ENCODE measurements at regions not wholly inside any gene's neighbourhood (a gene's known extent, or its start where the extent isn't known, plus 50 kb on each side); places are given as distances from the start of the nearest gene placed in this dataset.
"Not testable (repeated sequence)": the region's sequence is repeated elsewhere in the genome, so short reads cannot be mapped to it uniquely, and the experiment has no call there.

- Histone ChIP-seq H3K4me3 (no peak overlapping the region), H3K4me1 (no peaks in the 10 kb centered on the region), H3K27me3 (peaks cover 0 to 17% (median 0%) of the 10 kb centered on the region in 7 donors), H3K9me3 (peaks cover 0 to 6% (median 0%) of the 10 kb centered on the region in 11 donors), H3K27ac (peak overlapping the region in 2 of 10 donors; percentile 19 to 44), H3K36me3 (no peaks in the 10 kb centered on the region)
- intact Hi-C loops (cut with DNase I): no loop called here
- WGBS, 2 donors: 55 to 56% methylated on average over 8 of the region's 8 CpGs
- peak in 1 of 2 donors; percentile 8 for DNase-seq
- TF ChIP-seq CTCF (IDR thresholded peaks at IDR 0.05): no peak
- ATAC-seq: peak in 4 of 8 donors; percentile 29 to 70 (median 62)
These were observed 108.2 kb upstream of the MAGEE2 start for GRCh38 chrX:75893281-75893680.

- intact Hi-C loops (cut with DNase I): no loop called here
- no peaks in the 10 kb centered on the region for H3K36me3 ChIP-seq
- H3K4me1 ChIP-seq: no peaks in the 10 kb centered on the region
- no peak for TF ChIP-seq CTCF (IDR thresholded peaks at IDR 0.05)
- peaks cover 0 to 8% (median 0%) of the 10 kb centered on the region in 11 donors for H3K9me3 ChIP-seq
- H3K4me3 ChIP-seq: no peak overlapping the region
- DNase-seq: no peak
- no peak overlapping the region for H3K27ac ChIP-seq
- no peak for ATAC-seq
- peaks cover 0 to 18% (median 0%) of the 10 kb centered on the region in 7 donors for H3K27me3 ChIP-seq
- 79 to 82% methylated on average over 2 of the region's 2 CpGs for WGBS, 2 donors
These were observed 126.7 kb upstream of the MAGEE2 start for GRCh38 chrX:75911716-75912115.

- peaks cover 0 to 23% (median 0%) of the 10 kb centered on the region in 7 donors for H3K27me3 ChIP-seq
- no peak for DNase-seq
- TF ChIP-seq CTCF (IDR thresholded peaks at IDR 0.05): no peak
- no peaks in the 10 kb centered on the region for H3K36me3 ChIP-seq
- no peak for ATAC-seq
- H3K27ac ChIP-seq: no peak overlapping the region
- intact Hi-C loops (cut with DNase I): no loop called here
- no peaks in the 10 kb centered on the region for H3K4me1 ChIP-seq
- no peak overlapping the region for H3K4me3 ChIP-seq
- H3K9me3 ChIP-seq: peaks cover 0 to 30% (median 0%) of the 10 kb centered on the region in 11 donors
- WGBS, 2 donors: 59 to 64% methylated on average over 5 of the region's 5 CpGs
These were observed 172.1 kb upstream of the MAGEE2 start for GRCh38 chrX:75957107-75957610.

GRCh38 chrX:75961321-75961720 is 176.3 kb upstream of the MAGEE2 start:
- intact Hi-C loops (cut with DNase I); H3K9me3 ChIP-seq; H3K27me3 ChIP-seq; H3K27ac ChIP-seq; H3K36me3 ChIP-seq; ATAC-seq; DNase-seq; H3K4me1 ChIP-seq; H3K4me3 ChIP-seq: not testable (repeated sequence)
- WGBS, 2 donors: 89 to 92% methylated on average over 1 of the region's 1 CpG

GRCh38 chrX:75963774-75964173 is 178.7 kb upstream of the MAGEE2 start:
- Histone ChIP-seq H3K4me1 (no peaks in the 10 kb centered on the region), H3K9me3 (peaks cover 0 to 10% (median 0%) of the 10 kb centered on the region in 11 donors), H3K27ac (no peak overlapping the region), H3K36me3 (no peaks in the 10 kb centered on the region), H3K4me3 (no peak overlapping the region), H3K27me3 (no peaks in the 10 kb centered on the region)
- intact Hi-C loops (cut with DNase I): no loop called here
- no peak for TF ChIP-seq CTCF (IDR thresholded peaks at IDR 0.05)
- WGBS, 2 donors: 70 to 76% methylated on average over 7 of the region's 7 CpGs
- ATAC-seq (no peak), DNase-seq (no peak)

All from heart right ventricle (tissue), 16 donors.